ENCODE measurements at regions not wholly inside any gene's neighbourhood (a gene's known extent, or its start where the extent isn't known, plus 50 kb on each side); places are given as distances from the start of the nearest gene placed in this dataset.

GRCh38 chr11:91129596-91129995 is 906.7 kb upstream of the CHORDC1 start:
- Histone ChIP-seq H3K27ac (no peak overlapping the region), H3K4me1 (no peaks in the 10 kb centered on the region), H3K36me3 (replicated peaks in 1 of 2; ENCODE audit: insufficient read depth in 1 of 2, low read depth in 2 of 2) (no peaks in the 10 kb centered on the region), H3K9me3 (no peaks in the 10 kb centered on the region), H3K27me3 (no peaks in the 10 kb centered on the region), H3K4me3 (no peak overlapping the region)
- TF ChIP-seq POLR2A (IDR thresholded peaks at IDR 0.05) (no peak), CTCF (IDR thresholded peaks at IDR 0.05) (no peak)
- no peak for DNase-seq
- intact Hi-C loops (cut with DNase I): no loop called here
- no peak for ATAC-seq
- WGBS, 2 donors: 49 to 67% methylated on average over 3 of the region's 3 CpGs

GRCh38 chr11:91124363-91124762 is 901.5 kb upstream of the CHORDC1 start:
- intact Hi-C loops (cut with DNase I): no loop called here
- H3K27ac ChIP-seq: no peak overlapping the region
- no peaks in the 10 kb centered on the region for H3K9me3 ChIP-seq
- DNase-seq: no peak
- no peak for TF ChIP-seq POLR2A (IDR thresholded peaks at IDR 0.05)
- TF ChIP-seq CTCF (IDR thresholded peaks at IDR 0.05): no peak
- no peaks in the 10 kb centered on the region for H3K4me1 ChIP-seq
- no peaks in the 10 kb centered on the region for H3K36me3 ChIP-seq (replicated peaks in 1 of 2; ENCODE audit: insufficient read depth in 1 of 2, low read depth in 2 of 2)
- 68 to 82% methylated on average over 1 of the region's 1 CpG for WGBS, 2 donors
- no peak for ATAC-seq
- no peak overlapping the region for H3K4me3 ChIP-seq
- no peaks in the 10 kb centered on the region for H3K27me3 ChIP-seq

- ATAC-seq: no peak
- Histone ChIP-seq H3K4me3 (no peak overlapping the region), H3K27me3 (no peaks in the 10 kb centered on the region), H3K4me1 (no peaks in the 10 kb centered on the region), H3K9me3 (no peaks in the 10 kb centered on the region), H3K36me3 (replicated peaks in 1 of 2; ENCODE audit: insufficient read depth in 1 of 2, low read depth in 2 of 2) (no peaks in the 10 kb centered on the region), H3K27ac (no peak overlapping the region)
- WGBS, 2 donors: 12 to 28% methylated on average over 1 of the region's 1 CpG
- DNase-seq: no peak
- no peak for TF ChIP-seq CTCF (IDR thresholded peaks at IDR 0.05)
- intact Hi-C loops (cut with DNase I): no loop called here
These were observed 892.3 kb upstream of the CHORDC1 start for GRCh38 chr11:91115116-91115515.

GRCh38 chr11:91104237-91104636 is 881.4 kb upstream of the CHORDC1 start:
- no peak for DNase-seq
- Histone ChIP-seq H3K9me3 (no peaks in the 10 kb centered on the region), H3K4me1 (no peaks in the 10 kb centered on the region), H3K27ac (no peak overlapping the region), H3K36me3 (replicated peaks in 1 of 2; ENCODE audit: insufficient read depth in 1 of 2, low read depth in 2 of 2) (no peaks in the 10 kb centered on the region), H3K4me3 (no peak overlapping the region), H3K27me3 (no peaks in the 10 kb centered on the region)
- intact Hi-C loops (cut with DNase I): no loop called here
- 15 to 20% methylated on average over 2 of the region's 2 CpGs for WGBS, 2 donors
- no peak for ATAC-seq
- no peak for TF ChIP-seq POLR2A (IDR thresholded peaks at IDR 0.05)
- no peak for TF ChIP-seq CTCF (IDR thresholded peaks at IDR 0.05)

- H3K27me3 ChIP-seq: no peaks in the 10 kb centered on the region
- DNase-seq (no peak), ATAC-seq (no peak)
- WGBS, 2 donors: 46 to 48% methylated on average over 3 of the region's 3 CpGs
- H3K27ac ChIP-seq: no peak overlapping the region
- no peak overlapping the region for H3K4me3 ChIP-seq
- intact Hi-C loops (cut with DNase I): no loop called here
- no peaks in the 10 kb centered on the region for H3K36me3 ChIP-seq (replicated peaks in 1 of 2; ENCODE audit: insufficient read depth in 1 of 2, low read depth in 2 of 2)
- no peaks in the 10 kb centered on the region for H3K9me3 ChIP-seq
- H3K4me1 ChIP-seq: no peaks in the 10 kb centered on the region
- no peak for TF ChIP-seq CTCF (IDR thresholded peaks at IDR 0.05)
- no peak for TF ChIP-seq POLR2A (IDR thresholded peaks at IDR 0.05)
These were observed 877.6 kb upstream of the CHORDC1 start for GRCh38 chr11:91100427-91100826.

Data from body of pancreas (tissue), 4 donors.